ENCODE measurements at regions not wholly inside any gene's neighbourhood (a gene's known extent, or its start where the extent isn't known, plus 50 kb on each side); places are given as distances from the start of the nearest gene placed in this dataset.

- H3K4me1 ChIP-seq (ENCODE audit: control insufficient read depth, insufficient read depth, low read length) = peaks cover 13% of the 10 kb centered on the region
- no peaks in the 10 kb centered on the region for H3K27me3 ChIP-seq (ENCODE audit: control insufficient read depth, insufficient read depth, low read length, poor library complexity, severe bottlenecking)
- H3K4me3 ChIP-seq (ENCODE audit: insufficient read depth, low read depth, low read length) = no peak overlapping the region
- H3K27ac ChIP-seq (ENCODE audit: insufficient read depth, low read depth, low read length, poor library complexity, severe bottlenecking) = no peak overlapping the region
- no peaks in the 10 kb centered on the region for H3K9me3 ChIP-seq (ENCODE audit: control insufficient read depth, low read length)
- H3K36me3 ChIP-seq (ENCODE audit: control insufficient read depth, insufficient read depth, low read length) = no peaks in the 10 kb centered on the region
- WGBS, 2 experiments = 92 to 93% methylated on average over 6 of the region's 6 CpGs
These were observed 108.7 kb upstream of the SSBP2 start for GRCh38 chr5:81859624-81860023.

- Histone ChIP-seq H3K27ac (ENCODE audit: insufficient read depth, low read depth, low read length, poor library complexity, severe bottlenecking) (no peak overlapping the region), H3K9me3 (ENCODE audit: control insufficient read depth, low read length) (no peaks in the 10 kb centered on the region), H3K4me1 (ENCODE audit: control insufficient read depth, insufficient read depth, low read length) (peaks cover 20% of the 10 kb centered on the region), H3K4me3 (ENCODE audit: insufficient read depth, low read depth, low read length) (no peak overlapping the region), H3K27me3 (ENCODE audit: control insufficient read depth, insufficient read depth, low read length, poor library complexity, severe bottlenecking) (no peaks in the 10 kb centered on the region), H3K36me3 (ENCODE audit: control insufficient read depth, insufficient read depth, low read length) (no peaks in the 10 kb centered on the region)
- 77 to 80% methylated on average over 13 to 14 of the region's 14 CpGs for WGBS, 2 experiments
These were observed 106.3 kb upstream of the SSBP2 start for GRCh38 chr5:81856948-81857928.

- Histone ChIP-seq H3K36me3 (ENCODE audit: control insufficient read depth, insufficient read depth, low read length) (no peaks in the 10 kb centered on the region), H3K27me3 (ENCODE audit: control insufficient read depth, insufficient read depth, low read length, poor library complexity, severe bottlenecking) (no peaks in the 10 kb centered on the region), H3K4me1 (ENCODE audit: control insufficient read depth, insufficient read depth, low read length) (peaks cover 28% of the 10 kb centered on the region), H3K4me3 (ENCODE audit: insufficient read depth, low read depth, low read length) (no peak overlapping the region), H3K27ac (ENCODE audit: insufficient read depth, low read depth, low read length, poor library complexity, severe bottlenecking) (no peak overlapping the region), H3K9me3 (ENCODE audit: control insufficient read depth, low read length) (no peaks in the 10 kb centered on the region)
- 86 to 100% methylated on average over 1 of the region's 2 CpGs for WGBS, 2 experiments
These were observed 104.7 kb upstream of the SSBP2 start for GRCh38 chr5:81855591-81855990.

- 85 to 91% methylated on average over 3 of the region's 3 CpGs for WGBS, 2 experiments
These were observed 104.0 kb upstream of the SSBP2 start for GRCh38 chr5:81854915-81855314.

GRCh38 chr5:81854485-81854884, 103.6 kb upstream of the SSBP2 start:
- Histone ChIP-seq H3K4me1 (ENCODE audit: control insufficient read depth, insufficient read depth, low read length) (peaks cover 39% of the 10 kb centered on the region), H3K36me3 (ENCODE audit: control insufficient read depth, insufficient read depth, low read length) (no peaks in the 10 kb centered on the region), H3K4me3 (ENCODE audit: insufficient read depth, low read depth, low read length) (no peak overlapping the region), H3K9me3 (ENCODE audit: control insufficient read depth, low read length) (no peaks in the 10 kb centered on the region), H3K27me3 (ENCODE audit: control insufficient read depth, insufficient read depth, low read length, poor library complexity, severe bottlenecking) (no peaks in the 10 kb centered on the region), H3K27ac (ENCODE audit: insufficient read depth, low read depth, low read length, poor library complexity, severe bottlenecking) (no peak overlapping the region)

More at GRCh38 chr5:81854915-81855314, 104.0 kb upstream of the SSBP2 start:
- Histone ChIP-seq H3K4me1 (ENCODE audit: control insufficient read depth, insufficient read depth, low read length) (peaks cover 35% of the 10 kb centered on the region), H3K36me3 (ENCODE audit: control insufficient read depth, insufficient read depth, low read length) (no peaks in the 10 kb centered on the region), H3K4me3 (ENCODE audit: insufficient read depth, low read depth, low read length) (no peak overlapping the region), H3K27ac (ENCODE audit: insufficient read depth, low read depth, low read length, poor library complexity, severe bottlenecking) (no peak overlapping the region), H3K27me3 (ENCODE audit: control insufficient read depth, insufficient read depth, low read length, poor library complexity, severe bottlenecking) (no peaks in the 10 kb centered on the region), H3K9me3 (ENCODE audit: control insufficient read depth, low read length) (no peaks in the 10 kb centered on the region)

GRCh38 chr5:81853030-81853357, 102.1 kb upstream of the SSBP2 start:
- Histone ChIP-seq H3K27me3 (ENCODE audit: control insufficient read depth, insufficient read depth, low read length, poor library complexity, severe bottlenecking) (no peaks in the 10 kb centered on the region), H3K9me3 (ENCODE audit: control insufficient read depth, low read length) (no peaks in the 10 kb centered on the region), H3K27ac (ENCODE audit: insufficient read depth, low read depth, low read length, poor library complexity, severe bottlenecking) (no peak overlapping the region), H3K36me3 (ENCODE audit: control insufficient read depth, insufficient read depth, low read length) (no peaks in the 10 kb centered on the region), H3K4me1 (ENCODE audit: control insufficient read depth, insufficient read depth, low read length) (peaks cover 52% of the 10 kb centered on the region), H3K4me3 (ENCODE audit: insufficient read depth, low read depth, low read length) (peak overlapping the region; percentile 22)
- 47 to 60% methylated on average over 4 to 5 of the region's 6 CpGs for WGBS, 2 experiments

- no peaks in the 10 kb centered on the region for H3K27me3 ChIP-seq (ENCODE audit: control insufficient read depth, insufficient read depth, low read length, poor library complexity, severe bottlenecking)
- no peaks in the 10 kb centered on the region for H3K9me3 ChIP-seq (ENCODE audit: control insufficient read depth, low read length)
- WGBS, 2 experiments = 3% methylated on average over 26 of the region's 26 CpGs
- peak overlapping the region; percentile 22 for H3K4me3 ChIP-seq (ENCODE audit: insufficient read depth, low read depth, low read length)
- H3K4me1 ChIP-seq (ENCODE audit: control insufficient read depth, insufficient read depth, low read length) = peaks cover 52% of the 10 kb centered on the region
- peak overlapping the region; percentile 80 for H3K27ac ChIP-seq (ENCODE audit: insufficient read depth, low read depth, low read length, poor library complexity, severe bottlenecking)
- no peaks in the 10 kb centered on the region for H3K36me3 ChIP-seq (ENCODE audit: control insufficient read depth, insufficient read depth, low read length)
These were observed 101.6 kb upstream of the SSBP2 start for GRCh38 chr5:81852291-81853029.

- H3K4me3 ChIP-seq (ENCODE audit: insufficient read depth, low read depth, low read length) = peak overlapping the region; percentile 34
- H3K9me3 ChIP-seq (ENCODE audit: control insufficient read depth, low read length) = no peaks in the 10 kb centered on the region
- 0% methylated on average over 30 to 31 of the region's 31 CpGs for WGBS, 2 experiments
- peaks cover 50% of the 10 kb centered on the region for H3K4me1 ChIP-seq (ENCODE audit: control insufficient read depth, insufficient read depth, low read length)
- H3K36me3 ChIP-seq (ENCODE audit: control insufficient read depth, insufficient read depth, low read length) = no peaks in the 10 kb centered on the region
- H3K27me3 ChIP-seq (ENCODE audit: control insufficient read depth, insufficient read depth, low read length, poor library complexity, severe bottlenecking) = no peaks in the 10 kb centered on the region
- peak overlapping the region; percentile 100 for H3K27ac ChIP-seq (ENCODE audit: insufficient read depth, low read depth, low read length, poor library complexity, severe bottlenecking)
These were observed 100.7 kb upstream of the SSBP2 start for GRCh38 chr5:81851481-81852178.

GRCh38 chr5:81850501-81851357, 99.8 kb upstream of the SSBP2 start:
- peaks cover 50% of the 10 kb centered on the region for H3K4me1 ChIP-seq (ENCODE audit: control insufficient read depth, insufficient read depth, low read length)

More at GRCh38 chr5:81850501-81851357, 99.8 kb upstream of the SSBP2 start:
- H3K9me3 ChIP-seq (ENCODE audit: control insufficient read depth, low read length) = no peaks in the 10 kb centered on the region
- peak overlapping the region; percentile 100 for H3K27ac ChIP-seq (ENCODE audit: insufficient read depth, low read depth, low read length, poor library complexity, severe bottlenecking)
- no peaks in the 10 kb centered on the region for H3K36me3 ChIP-seq (ENCODE audit: control insufficient read depth, insufficient read depth, low read length)
- H3K27me3 ChIP-seq (ENCODE audit: control insufficient read depth, insufficient read depth, low read length, poor library complexity, severe bottlenecking) = no peaks in the 10 kb centered on the region
- H3K4me3 ChIP-seq (ENCODE audit: insufficient read depth, low read depth, low read length) = peak overlapping the region; percentile 34
- WGBS, 2 experiments = 51 to 67% methylated on average over 6 of the region's 6 CpGs

All from ectodermal cell (in vitro differentiated cells).